ENCODE measurements at regions not wholly inside any gene's neighbourhood (a gene's known extent, or its start where the extent isn't known, plus 50 kb on each side); places are given as distances from the start of the nearest gene placed in this dataset.

DNA sequence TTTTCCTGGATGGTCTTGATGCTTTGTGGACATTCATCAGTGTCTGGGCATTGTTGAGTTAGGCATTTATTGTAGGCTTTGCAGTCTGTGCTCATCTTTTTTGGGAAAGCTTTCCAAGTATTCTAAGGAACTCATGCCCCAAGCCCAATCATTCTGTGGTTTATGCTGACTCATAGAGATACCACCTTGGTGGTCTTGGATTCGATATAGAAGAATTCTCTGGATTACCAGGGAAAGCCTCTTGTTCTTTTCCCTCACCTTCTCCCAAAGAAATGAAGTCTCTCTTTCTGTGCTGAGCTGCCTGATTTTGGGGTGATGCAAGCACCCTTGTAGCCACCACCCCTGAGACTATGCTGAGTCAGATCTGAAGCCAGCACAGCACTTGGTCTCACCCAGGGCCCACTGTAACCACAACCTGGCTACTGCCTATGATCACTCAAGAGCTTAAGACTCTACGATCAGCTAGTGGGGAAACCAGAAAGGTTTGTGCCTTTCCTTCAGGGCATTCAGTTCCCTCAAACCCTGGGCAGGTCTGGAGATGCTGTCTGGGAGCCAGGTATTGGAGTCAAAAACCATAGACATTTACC is 422.6 kb downstream of the NUF2 start:
- no peak for DNase-seq (ENCODE audit: low read depth, low spot score)

- DNase-seq (ENCODE audit: low read depth, low spot score), result no peak
Measured at GRCh38 chr1:163745204-163745603, 423.4 kb downstream of the NUF2 start.

DNA sequence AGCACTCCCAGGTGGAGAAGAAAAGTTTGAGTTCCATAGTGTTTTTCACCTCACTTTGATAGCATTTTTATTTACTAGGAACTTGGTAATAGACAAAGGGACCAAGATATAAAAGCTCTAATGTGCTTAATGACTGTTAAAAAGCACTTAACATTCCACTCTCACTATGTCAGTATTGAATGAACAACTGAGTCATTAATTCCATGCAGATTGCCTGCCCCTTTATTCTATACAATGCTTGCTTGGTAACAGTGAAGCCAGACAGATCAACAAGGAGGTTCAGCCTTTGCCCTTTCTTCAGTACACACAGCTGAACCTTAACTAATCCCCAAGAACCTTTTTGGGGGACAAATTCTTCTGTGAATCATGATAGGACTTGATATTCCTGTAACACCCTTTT is 425.5 kb downstream of the NUF2 start:
- DNase-seq (ENCODE audit: low read depth, low spot score), result no peak

DNA sequence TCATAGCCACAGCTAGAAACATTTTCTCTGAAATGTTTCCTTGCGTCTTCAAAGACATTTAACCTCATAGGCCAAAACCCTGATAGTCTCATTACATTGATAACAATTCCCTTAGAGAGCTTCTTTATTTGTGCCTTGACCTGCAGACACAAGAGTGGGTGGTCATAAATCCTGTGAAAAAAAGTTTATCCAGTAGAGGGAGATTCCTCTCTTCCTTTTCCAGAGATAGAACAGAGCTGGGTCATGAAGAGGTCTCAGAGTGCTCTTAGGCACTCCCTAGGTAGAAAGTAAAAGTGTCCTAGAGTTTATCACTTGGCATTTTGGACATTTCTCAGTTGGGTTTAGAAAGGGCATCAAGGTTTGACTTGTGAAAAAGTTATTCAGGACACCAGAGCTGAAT is 426.1 kb downstream of the NUF2 start:
- no peak for DNase-seq (ENCODE audit: low read depth, low spot score)

DNA sequence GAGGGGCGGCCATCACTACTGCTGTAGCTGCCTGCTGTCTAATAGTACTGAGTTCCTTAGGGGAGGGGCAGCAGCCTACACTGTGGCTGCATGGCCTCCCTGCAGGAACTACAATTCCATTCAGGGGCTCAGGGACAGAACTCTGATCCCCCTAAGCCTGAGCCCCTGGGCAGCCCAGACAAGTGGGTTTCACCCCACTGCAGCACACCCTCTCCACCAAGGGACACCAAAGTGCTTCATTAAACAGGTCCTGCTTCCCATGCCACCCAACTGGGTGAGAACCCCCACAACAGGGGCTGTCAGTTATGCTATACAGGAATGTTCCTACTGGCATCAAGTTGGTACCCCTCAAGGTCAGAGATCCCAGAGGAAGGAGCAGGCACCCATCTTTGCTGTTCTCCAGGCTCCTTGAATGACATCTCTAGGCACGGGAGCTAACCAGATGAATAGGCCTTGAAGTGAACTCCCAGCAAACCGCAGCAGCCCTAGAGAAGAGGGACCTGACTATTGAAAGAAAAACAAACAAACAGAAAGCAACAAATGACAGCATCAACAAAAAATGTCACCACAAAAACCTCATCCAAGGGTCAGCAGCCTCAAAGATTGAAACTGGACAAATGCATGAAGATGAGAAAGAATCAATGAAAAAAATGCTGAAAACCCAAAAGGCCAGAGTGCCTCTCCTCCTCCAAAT is 437.4 kb downstream of the NUF2 start:
- DNase-seq (ENCODE audit: low read depth, low spot score), result no peak

DNA sequence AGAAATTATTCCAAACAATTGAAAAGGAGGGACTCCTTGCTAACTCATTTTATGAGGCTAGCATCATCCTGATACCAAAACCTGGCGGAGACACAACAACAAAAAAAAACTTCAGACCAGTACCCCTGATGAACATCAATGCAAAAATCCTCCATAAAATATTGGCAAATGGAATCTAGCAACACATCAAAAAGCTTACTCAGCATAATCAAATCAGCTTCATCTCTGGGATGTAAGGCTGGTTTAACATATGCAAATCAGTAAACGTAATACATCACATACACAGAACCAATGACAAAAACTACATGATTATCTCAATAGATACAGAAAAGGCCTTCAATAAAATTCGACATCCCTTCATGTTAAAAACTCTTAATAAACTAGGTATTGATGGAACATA is 440.1 kb downstream of the NUF2 start:
- no peak for DNase-seq (ENCODE audit: low read depth, low spot score)

- no peak for DNase-seq (ENCODE audit: low read depth, low spot score)
Measured at GRCh38 chr1:163766257-163766918, 444.6 kb downstream of the NUF2 start.

GRCh38 chr1:163768576-163768975 is 446.8 kb downstream of the NUF2 start:
- no peak for DNase-seq (ENCODE audit: low read depth, low spot score)

DNA sequence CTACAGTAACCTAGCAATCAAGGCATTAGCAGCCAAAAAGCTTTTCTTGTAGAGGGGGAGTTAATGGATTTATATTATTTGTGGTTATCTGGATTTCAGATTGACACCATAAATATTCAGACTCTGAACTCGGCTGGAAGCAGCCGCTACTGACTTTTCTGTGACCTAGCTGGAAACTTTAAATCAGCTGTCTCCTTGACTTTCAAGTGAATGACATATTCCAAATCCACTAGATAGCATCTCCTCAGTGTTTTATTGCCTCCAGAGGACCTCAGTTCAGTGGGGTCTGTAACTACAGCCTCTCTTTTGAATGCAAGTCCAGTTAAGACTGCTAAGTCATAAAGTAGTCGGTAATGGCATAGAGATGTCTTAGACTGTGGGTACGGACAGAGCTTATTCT is 448.5 kb downstream of the NUF2 start:
- DNase-seq (ENCODE audit: low read depth, low spot score), result no peak

DNA sequence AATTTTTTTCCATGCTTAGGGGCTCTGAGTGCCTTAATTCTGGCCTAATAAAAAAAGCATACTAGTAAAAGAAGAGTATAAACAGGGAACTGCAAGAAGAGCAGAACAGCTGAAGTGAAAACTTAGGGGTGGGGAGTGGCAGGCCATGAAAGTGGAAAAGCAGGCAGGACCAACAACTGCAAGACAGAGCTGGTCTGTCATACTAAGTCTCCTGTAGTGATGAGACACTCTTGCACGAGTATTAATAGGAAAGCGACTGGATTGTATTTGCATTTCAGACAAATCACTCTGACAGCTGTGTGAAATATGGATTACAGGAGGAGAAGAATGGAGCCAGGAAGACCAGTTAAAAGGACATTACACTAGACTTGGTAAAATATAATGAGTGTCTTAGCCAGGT is 449.9 kb downstream of the NUF2 start:
- DNase-seq (ENCODE audit: low read depth, low spot score), result no peak

- no peak for DNase-seq (ENCODE audit: low read depth, low spot score)
Measured at GRCh38 chr1:163772246-163772645, 450.5 kb downstream of the NUF2 start.

GRCh38 chr1:163773396-163773795 is 451.6 kb downstream of the NUF2 start:
- DNase-seq (ENCODE audit: low read depth, low spot score), result no peak

DNA sequence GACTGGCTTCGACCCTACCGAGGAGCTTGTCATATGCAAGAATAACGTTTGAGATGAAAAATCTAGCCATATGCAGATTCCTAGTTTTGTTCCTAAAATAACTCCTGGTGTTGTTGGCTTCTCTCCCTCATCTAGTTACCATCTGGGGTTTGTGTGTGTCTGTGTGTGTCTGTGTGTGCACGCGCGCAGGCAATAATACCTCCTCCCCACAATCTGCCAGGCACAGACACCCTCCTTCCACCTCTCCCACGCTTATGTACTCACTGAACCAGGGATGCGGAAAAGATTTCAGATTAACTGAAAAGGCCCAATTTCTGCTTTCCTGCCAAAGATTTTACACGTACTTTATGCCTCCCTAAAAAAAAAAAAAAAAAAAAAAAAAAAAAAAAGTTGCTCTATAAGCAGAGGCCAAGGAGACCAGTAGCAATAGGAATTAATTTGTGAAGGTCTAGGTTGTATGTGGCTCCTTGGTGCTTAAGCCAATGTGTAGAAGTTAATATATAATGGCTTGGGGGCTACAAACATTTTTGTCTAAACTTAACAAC is 452.7 kb downstream of the NUF2 start:
- no peak for DNase-seq (ENCODE audit: low read depth, low spot score)

DNA sequence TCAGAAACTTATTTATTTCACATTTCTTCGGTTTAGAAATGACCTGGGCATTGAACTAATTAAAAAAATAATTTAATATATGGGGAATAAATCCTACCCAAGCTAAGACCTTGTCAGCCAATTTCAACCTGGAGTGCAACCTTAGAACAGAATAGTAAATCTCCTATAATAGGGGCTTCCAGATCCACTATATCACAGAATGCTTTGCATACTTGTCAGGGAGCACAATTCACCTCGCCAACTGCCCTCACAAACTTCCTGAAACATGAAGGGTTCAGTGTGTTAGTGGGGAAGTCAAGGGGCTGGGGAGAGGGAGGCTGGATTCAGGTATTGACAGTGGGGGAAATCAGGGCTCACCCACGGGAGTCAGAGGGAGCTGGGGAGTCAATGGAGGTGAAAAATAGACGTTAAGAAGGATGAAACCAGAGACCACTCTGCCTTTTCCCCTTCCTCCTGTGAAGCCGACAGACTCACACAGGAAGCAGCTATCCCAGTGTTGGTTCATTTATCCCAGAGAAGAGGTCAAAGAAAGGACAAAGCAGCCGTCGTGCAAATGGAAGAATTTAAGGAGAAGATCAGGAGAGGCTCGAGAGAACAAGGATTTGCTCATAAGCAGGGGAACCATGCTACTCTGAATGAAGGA is 453.3 kb downstream of the NUF2 start:
- no peak for DNase-seq (ENCODE audit: low read depth, low spot score)

DNA sequence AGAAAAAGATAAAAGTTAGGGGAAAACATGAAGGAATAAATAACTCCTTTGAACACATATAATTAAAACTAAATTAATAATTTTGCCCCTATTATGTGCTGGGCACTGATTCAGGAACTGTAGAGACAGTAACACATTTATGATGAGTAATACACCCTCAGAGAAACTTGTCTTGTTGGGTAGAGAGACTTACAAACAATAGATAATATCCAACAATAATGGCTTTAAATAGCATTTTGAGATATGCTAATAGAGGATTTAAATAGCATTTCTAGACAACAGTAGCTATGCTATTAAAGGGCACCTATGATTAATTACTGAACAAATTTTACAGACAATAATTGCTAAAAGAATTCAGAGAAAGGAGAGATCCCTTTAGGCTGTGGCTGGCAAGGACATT is 455.5 kb downstream of the NUF2 start:
- no peak for DNase-seq (ENCODE audit: low read depth, low spot score)

GRCh38 chr1:163781146-163781545 is 459.4 kb downstream of the NUF2 start:
- DNase-seq (ENCODE audit: low read depth, low spot score), result no peak

DNA sequence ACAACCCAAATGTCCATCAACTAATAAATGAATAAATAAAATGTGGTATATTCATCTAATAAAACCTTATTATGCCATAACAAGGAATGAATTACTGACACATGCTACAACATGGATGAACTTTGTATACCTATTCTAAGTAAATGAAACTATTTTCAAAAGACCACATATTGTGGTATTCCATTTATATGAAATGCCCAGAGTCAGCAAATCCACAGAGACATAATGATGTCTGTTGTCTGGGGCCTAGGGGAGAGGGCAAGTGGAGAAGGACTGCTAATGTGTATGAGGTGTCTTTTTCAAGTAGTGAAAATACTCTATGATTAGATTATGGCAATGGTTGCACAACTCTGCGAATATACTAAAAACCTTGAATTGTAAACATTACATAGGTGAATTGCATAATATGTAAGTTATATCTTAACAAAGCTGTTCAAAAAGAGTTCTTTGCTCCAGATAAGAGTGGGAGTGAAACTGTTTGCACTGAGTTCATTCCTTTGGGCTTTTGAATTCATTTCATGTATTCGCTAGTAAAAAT is 464.2 kb downstream of the NUF2 start:
- DNase-seq (ENCODE audit: low read depth, low spot score), result no peak

DNA sequence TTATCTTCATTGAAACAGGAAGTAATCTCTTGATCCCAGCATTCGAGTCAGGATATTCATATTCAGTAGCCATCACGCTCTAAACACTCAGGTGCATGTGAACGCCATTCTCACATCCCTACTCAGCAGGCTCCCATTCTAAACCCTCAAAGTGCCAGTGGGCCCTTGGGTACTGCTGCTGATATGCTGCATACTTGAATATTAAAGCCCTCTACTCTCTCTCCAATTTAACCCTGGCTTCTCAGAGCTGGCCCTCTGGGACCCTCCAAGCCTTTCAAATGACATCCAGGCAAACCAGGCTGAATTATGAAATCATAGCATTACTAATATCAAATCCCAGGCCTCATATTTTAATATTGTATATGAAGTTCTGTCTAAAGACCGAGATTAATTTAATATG is 468.2 kb downstream of the NUF2 start:
- no peak for DNase-seq (ENCODE audit: low read depth, low spot score)

DNA sequence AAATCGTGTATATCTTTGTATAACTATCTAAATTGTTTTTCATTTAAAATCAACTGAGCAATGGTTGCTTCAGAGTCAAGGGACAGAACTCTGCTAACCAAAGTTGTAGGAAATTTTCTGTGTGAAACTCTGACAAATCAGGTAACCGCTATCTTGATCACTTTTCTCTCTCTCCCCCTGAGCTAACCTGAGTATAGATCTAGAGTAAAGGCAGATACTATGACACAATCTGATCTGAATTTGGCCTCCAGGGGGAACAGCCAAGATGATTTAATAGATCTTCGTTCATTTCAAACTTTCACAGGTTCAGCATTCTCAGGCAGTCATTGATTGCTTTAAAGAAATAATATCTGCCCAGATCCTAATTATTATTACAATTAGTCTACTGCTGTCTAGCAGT is 472.8 kb downstream of the NUF2 start:
- no peak for DNase-seq (ENCODE audit: low read depth, low spot score)

GRCh38 chr1:163796394-163796821 is 474.7 kb downstream of the NUF2 start:
- DNase-seq (ENCODE audit: low read depth, low spot score), result no peak

GRCh38 chr1:163797816-163798215 is 476.1 kb downstream of the NUF2 start:
- DNase-seq (ENCODE audit: low read depth, low spot score), result no peak

DNA sequence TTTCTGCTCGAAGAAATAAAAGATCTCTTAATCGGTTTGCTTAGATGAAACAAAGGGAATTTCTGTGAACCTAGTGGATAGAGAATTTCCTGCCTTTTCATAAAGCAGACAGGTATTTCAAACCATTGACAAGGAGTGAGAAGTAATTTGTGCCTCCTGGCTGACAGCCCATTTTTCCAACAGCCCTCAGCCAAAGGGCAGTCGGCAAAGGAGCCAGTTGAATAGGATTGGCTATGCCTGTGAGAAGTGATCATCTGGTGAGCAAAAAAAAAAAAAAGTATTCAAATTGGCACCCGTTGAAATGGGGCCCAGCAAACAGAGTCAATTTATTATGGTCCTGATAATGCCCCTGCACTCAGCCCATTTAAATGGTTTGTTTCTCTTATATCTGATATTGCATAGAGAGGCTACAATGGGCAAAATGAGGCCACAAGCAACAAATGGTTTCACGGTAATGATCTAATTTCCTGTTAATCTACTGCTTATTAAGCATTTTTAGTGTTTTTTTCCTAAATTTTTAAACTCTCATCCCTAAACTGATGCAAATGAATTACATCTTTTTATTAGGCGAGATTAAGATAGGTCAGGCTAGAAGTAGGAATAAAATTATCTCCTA is 477.5 kb downstream of the NUF2 start:
- DNase-seq (ENCODE audit: low read depth, low spot score), result no peak
